ENCODE measurements at regions not wholly inside any gene's neighbourhood (a gene's known extent, or its start where the extent isn't known, plus 50 kb on each side); places are given as distances from the start of the nearest gene placed in this dataset.

- no peak for DNase-seq
Measured at GRCh38 chr13:90108547-90108946, 1238.9 kb upstream of the MIR17HG start.

- DNase-seq, result no peak
Measured at GRCh38 chr13:90116121-90116520, 1231.4 kb upstream of the MIR17HG start.

- no peak for DNase-seq
Measured at GRCh38 chr13:90118467-90119071, 1228.9 kb upstream of the MIR17HG start.

- no peak for DNase-seq
Measured at GRCh38 chr13:90120026-90120425, 1227.5 kb upstream of the MIR17HG start.

- DNase-seq, result no peak
Measured at GRCh38 chr13:90121784-90122183, 1225.7 kb upstream of the MIR17HG start.

- DNase-seq, result no peak
Measured at GRCh38 chr13:90122531-90122930, 1225.0 kb upstream of the MIR17HG start.

GRCh38 chr13:90135558-90135957 is 1211.9 kb upstream of the MIR17HG start:
- no peak for DNase-seq

GRCh38 chr13:90142251-90142650 is 1205.2 kb upstream of the MIR17HG start:
- no peak for DNase-seq

- DNase-seq, result no peak
Measured at GRCh38 chr13:90154311-90154960, 1193.1 kb upstream of the MIR17HG start.

- DNase-seq, result no peak
Measured at GRCh38 chr13:90156390-90156789, 1191.1 kb upstream of the MIR17HG start.

- DNase-seq, result no peak
Measured at GRCh38 chr13:90168953-90169352, 1178.5 kb upstream of the MIR17HG start.

GRCh38 chr13:90170208-90170607 is 1177.3 kb upstream of the MIR17HG start:
- DNase-seq, result no peak

- DNase-seq, result no peak
Measured at GRCh38 chr13:90171649-90172048, 1175.8 kb upstream of the MIR17HG start.

- DNase-seq, result no peak
Measured at GRCh38 chr13:90177512-90177911, 1170.0 kb upstream of the MIR17HG start.

- no peak for DNase-seq
Measured at GRCh38 chr13:90184355-90184754, 1163.1 kb upstream of the MIR17HG start.

GRCh38 chr13:90185734-90186133 is 1161.8 kb upstream of the MIR17HG start:
- DNase-seq, result no peak

- DNase-seq, result no peak
Measured at GRCh38 chr13:90187478-90188350, 1159.8 kb upstream of the MIR17HG start.

GRCh38 chr13:90188351-90188636 is 1159.2 kb upstream of the MIR17HG start:
- no peak for DNase-seq

- DNase-seq, result no peak
Measured at GRCh38 chr13:90197722-90198121, 1149.8 kb upstream of the MIR17HG start.

- no peak for DNase-seq
Measured at GRCh38 chr13:90201202-90201601, 1146.3 kb upstream of the MIR17HG start.

GRCh38 chr13:90201676-90202460 is 1145.6 kb upstream of the MIR17HG start:
- DNase-seq, result no peak

GRCh38 chr13:90205081-90205480 is 1142.4 kb upstream of the MIR17HG start:
- DNase-seq, result no peak

GRCh38 chr13:90205911-90206310 is 1141.6 kb upstream of the MIR17HG start:
- DNase-seq, result no peak

Measured in AML-193 (cell line).